NCI-H748 treated with DMSO at 0.1 percent for 48 hours (cell line): ENCODE measurements at regions not wholly inside any gene's neighbourhood (a gene's known extent, or its start where the extent isn't known, plus 50 kb on each side); places are given as distances from the start of the nearest gene placed in this dataset.
"Not testable (repeated sequence)": the region's sequence is repeated elsewhere in the genome, so short reads cannot be mapped to it uniquely, and the experiment has no call there.

Source experiments
- DNase-seq: peaks from one replicate; lab custom pipeline; 2025; lab: John Stamatoyannopoulos, UW

GRCh38 chr2:33690686-33691085, 91.6 kb upstream of the FAM98A start:
- not testable (repeated sequence) for DNase-seq

DNA sequence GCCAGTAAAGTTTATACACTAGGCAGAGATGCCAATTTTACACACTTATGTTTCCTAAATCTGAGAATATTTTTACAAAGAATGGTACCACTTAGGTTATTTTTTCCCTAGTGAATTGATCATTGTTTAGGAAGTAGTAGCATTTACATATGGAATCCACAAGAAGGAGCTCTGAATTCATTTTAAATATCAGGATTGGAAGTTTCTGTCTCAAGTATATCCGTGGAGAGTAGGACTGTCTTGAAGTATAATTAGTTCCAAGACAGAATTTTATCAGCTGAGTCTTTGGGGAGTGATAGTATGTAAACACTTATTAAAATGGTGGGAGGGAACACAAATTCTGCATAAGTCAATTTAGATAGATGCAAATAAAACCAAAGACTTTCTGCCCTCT, 82.3 kb upstream of the FAM98A start:
- no peak for DNase-seq

DNA sequence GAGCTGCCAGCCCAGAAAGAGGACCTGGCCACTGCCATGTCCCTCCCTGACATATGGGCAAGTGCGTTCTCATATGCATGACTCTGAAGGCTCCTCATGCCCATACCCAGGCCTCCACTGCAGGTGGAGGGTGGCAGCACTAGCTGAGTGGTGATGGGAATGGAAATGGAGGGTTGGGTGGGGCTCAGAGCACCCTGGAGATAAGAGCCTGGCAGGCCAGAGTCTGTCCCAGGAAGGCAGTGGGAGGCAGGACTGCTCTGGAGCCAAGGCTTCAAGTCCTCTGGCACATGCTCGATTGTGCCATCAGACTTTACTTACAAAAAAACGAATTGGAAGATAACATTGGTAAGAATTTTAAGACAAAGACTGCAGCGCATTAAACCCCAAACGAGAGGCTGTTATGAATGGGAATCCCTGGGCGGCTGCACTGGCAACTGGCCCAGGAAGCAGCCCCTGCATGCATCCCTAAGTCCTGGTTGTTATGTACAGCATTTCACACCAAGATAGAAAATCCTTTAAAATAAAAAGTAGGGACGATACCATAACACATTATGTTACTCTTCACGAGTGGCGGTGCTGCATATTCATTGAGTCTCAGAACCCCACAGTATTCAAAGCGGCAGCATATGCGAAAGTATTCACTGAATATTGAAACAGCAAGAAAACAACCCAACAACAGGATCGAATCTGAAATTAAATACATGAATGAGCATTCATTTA, 81.7 kb upstream of the FAM98A start:
- DNase-seq, result no peak

DNA sequence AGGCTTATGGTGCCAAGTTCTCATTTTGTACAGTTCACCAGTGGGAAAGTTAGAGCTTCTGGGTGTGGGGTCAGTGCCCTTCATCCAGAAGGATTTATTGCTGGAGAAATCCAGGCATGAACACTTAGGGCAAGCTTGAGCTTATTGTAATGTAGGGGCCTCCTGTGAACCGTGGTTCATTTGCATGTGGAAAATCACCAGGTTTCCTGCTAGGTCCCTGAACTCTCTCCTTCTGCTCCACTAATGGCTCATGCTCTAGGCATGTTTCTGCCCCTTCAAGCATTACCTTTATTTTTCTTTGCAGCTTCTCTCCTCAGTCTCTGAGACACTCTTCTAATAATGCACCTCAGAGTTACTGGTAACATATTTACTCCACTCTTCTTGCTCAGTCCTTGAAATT, 79.3 kb upstream of the FAM98A start:
- DNase-seq, result no peak

DNA sequence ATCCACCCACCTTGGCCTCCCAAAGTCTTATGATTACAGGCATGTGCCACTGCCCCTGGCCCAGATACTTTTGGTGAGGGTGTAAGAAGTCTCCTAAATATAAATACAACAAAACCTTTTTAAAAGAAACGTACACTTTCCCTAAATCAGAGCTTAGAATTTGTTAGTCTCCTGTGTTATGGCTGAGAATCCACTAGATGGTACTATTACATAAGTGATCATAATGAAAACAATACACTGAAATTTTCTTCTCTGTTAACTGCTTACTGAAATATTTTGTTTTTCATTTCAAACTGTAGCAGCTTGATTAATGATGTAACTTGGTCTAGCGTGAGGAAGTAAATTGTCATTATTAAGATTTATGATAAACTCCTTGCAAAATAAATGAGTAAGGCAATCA, 74.8 kb upstream of the FAM98A start:
- DNase-seq, result no peak

- DNase-seq, result no peak
These were observed 73.8 kb upstream of the FAM98A start for GRCh38 chr2:33672896-33673295.

GRCh38 chr2:33672389-33672788, 73.3 kb upstream of the FAM98A start:
- no peak for DNase-seq

- no peak for DNase-seq
These were observed 72.1 kb upstream of the FAM98A start for GRCh38 chr2:33671198-33671597.

DNA sequence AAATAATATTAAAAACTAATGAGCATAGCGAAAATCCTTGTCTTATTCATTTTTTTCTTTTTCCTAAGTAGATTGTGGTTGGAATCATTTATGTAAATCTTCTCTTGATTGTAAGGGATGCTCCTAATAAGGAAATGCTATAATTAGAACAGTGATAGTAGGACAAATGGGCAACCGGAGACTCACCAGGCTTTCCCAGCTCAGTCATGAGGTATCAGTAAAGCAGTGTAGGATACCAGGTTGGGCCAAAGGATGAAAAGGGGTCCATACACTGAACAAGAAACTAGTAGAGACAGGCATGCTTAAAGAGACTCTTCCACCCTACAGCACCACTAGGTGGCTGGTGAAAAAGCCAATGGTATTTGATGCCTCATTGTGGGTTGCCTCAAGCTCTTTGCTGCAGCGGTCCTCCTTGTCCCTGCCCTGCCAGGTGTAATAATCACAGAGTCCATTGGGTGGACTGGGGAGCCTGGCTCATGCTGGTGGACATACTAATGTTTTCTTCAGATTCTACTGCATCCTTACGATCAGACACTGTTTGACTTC, 71.4 kb upstream of the FAM98A start:
- no peak for DNase-seq

DNA sequence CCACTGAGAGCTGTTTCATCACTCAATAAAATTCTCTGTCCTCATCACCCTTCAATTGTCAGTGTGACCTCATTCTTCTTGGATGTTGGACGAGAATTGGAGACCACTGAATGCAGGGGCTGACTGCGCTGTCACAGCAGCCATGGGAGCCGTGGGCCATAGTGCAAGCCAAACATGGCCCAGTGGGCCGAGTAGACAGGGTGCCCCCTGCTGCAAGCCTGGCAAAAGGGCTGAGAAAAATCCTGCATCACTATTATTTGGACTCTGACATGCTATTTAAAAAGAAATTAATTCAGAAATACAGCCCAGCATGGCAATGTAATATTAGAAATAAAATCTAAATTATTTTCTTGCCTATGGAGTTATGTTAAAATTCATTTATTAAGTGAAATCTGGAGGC, 67.8 kb upstream of the FAM98A start:
- DNase-seq, result no peak

- DNase-seq, result no peak
These were observed 65.9 kb upstream of the FAM98A start for GRCh38 chr2:33665039-33665438.

- no peak for DNase-seq
These were observed 61.5 kb upstream of the FAM98A start for GRCh38 chr2:33660416-33661123.

DNA sequence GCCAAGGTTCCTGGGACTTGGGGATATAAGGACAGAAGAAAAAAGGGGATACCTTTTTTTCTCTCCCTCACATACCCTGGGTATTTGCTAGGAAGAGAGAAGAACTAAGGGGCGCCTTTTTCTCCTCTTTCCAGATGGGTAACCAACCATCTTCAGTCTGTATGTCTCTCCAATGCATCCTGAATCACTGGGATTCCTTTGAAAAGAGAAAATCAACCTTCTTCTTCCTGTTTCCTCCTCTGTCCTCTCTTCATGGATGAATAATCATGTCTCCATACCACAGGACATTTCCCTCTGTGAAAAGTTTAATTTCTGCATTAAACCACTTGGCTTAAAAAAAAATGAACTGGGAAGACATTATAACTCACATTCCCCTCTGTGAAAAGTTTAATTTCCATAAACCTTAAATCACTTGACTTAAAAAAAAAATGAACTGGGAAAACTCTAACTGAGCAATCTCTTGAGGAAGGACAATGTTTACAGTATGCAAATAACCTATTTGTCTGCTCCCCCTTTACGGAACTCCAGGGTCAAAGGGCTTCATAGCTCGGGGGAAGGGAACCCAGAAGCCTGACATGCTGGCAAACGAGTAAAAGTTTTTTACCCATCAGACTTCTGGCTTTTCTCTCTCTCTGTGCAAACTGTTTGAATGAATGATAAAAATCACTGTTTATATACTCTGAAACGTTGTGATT, 56.7 kb upstream of the FAM98A start:
- DNase-seq, result no peak

GRCh38 chr2:33652830-33653229, 53.7 kb upstream of the FAM98A start:
- no peak for DNase-seq

DNA sequence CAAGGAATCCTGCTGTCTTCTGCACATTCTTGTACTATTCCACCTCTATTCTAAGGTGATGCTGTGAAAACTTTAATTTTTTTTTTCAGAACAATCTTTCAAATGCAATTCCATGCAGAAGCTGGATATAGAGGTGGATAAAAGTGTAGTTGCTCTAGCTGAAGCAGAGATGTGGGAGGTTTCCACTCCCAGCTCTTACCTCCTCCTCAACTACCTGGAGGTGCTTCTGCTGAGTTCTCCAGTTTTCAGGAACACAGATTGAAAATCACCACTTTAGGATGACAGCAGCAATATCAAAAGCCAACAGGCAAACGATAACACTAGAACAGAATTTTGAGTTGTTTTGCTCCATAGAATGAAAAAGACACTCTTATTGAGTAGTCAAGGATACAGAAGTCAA, 51.1 kb upstream of the FAM98A start:
- no peak for DNase-seq
